ENCODE measurements at regions not wholly inside any gene's neighbourhood (a gene's known extent, or its start where the extent isn't known, plus 50 kb on each side); places are given as distances from the start of the nearest gene placed in this dataset.

DNA sequence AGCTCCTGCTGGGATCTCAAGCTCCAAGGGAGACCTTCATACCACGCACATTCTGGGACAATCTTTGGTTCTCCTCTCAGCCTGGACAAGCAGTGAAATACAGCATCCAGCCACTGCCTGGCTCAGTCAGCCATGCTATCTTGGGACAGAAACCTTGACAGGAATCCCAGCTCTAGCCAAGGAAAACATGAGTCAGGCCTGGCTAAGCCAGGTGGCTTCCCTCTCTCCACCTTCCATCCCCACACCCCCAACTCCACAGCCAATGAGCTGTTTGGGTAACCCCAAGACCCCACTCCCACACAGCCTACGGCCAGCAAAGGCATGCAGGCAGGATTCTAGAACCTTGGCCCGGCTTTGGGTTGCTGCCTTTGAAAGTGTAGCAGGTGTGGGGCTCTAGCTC lies 64.9 kb downstream of the MCFD2 start:
- TF ChIP-seq, protein P1, sequence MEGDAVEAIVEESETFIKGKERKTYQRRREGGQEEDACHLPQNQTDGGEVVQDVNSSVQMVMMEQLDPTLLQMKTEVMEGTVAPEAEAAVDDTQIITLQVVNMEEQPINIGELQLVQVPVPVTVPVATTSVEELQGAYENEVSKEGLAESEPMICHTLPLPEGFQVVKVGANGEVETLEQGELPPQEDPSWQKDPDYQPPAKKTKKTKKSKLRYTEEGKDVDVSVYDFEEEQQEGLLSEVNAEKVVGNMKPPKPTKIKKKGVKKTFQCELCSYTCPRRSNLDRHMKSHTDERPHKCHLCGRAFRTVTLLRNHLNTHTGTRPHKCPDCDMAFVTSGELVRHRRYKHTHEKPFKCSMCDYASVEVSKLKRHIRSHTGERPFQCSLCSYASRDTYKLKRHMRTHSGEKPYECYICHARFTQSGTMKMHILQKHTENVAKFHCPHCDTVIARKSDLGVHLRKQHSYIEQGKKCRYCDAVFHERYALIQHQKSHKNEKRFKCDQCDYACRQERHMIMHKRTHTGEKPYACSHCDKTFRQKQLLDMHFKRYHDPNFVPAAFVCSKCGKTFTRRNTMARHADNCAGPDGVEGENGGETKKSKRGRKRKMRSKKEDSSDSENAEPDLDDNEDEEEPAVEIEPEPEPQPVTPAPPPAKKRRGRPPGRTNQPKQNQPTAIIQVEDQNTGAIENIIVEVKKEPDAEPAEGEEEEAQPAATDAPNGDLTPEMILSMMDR (IDR thresholded peaks at IDR 0.05; ENCODE audit: control extremely low read depth, extremely low read depth, low read depth, missing control alignments) = no peak
- CTCF ChIA-PET = interaction anchor here (1.0 to 1.4 kb wide), 3 partner anchors 14 to 36 kb away, joined by 3 read pairs; no protein-coding TSS in a partner anchor
- POLR2A ChIA-PET = no interaction called here
- DNase-seq (ENCODE audit: extremely low spot score) = no peak

- POLR2A ChIA-PET = no interaction called here
- DNase-seq (ENCODE audit: extremely low spot score) = no peak
- CTCF ChIA-PET = interaction anchor here (1.0 to 1.4 kb wide), 2 partner anchors 15 to 35 kb away, joined by 3 read pairs; no protein-coding TSS in a partner anchor
- TF ChIP-seq, protein P1 (IDR thresholded peaks at IDR 0.05; ENCODE audit: control extremely low read depth, extremely low read depth, low read depth, missing control alignments) = no peak
These were observed 65.7 kb downstream of the MCFD2 start for GRCh38 chr2:46849721-46850556.

- ChIA-PET CTCF (no interaction called here), POLR2A (no interaction called here)
- no peak for DNase-seq (ENCODE audit: extremely low spot score)
- TF ChIP-seq, protein P1 (IDR thresholded peaks at IDR 0.05; ENCODE audit: control extremely low read depth, extremely low read depth, low read depth, missing control alignments) = no peak
These were observed 66.4 kb downstream of the MCFD2 start for GRCh38 chr2:46849046-46849715.

GRCh38 chr2:46848447-46848846 lies 67.2 kb downstream of the MCFD2 start:
- POLR2A ChIA-PET = no interaction called here
- CTCF ChIA-PET = interaction anchor here (1.0 kb wide), 1 partner anchor 475 kb away, joined by 3 read pairs; no protein-coding TSS in a partner anchor
- TF ChIP-seq, protein P1 (IDR thresholded peaks at IDR 0.05; ENCODE audit: control extremely low read depth, extremely low read depth, low read depth, missing control alignments) = no peak
- no peak for DNase-seq (ENCODE audit: extremely low spot score)

GRCh38 chr2:46847726-46848412 lies 67.7 kb downstream of the MCFD2 start:
- TF ChIP-seq, protein P1 (IDR thresholded peaks at IDR 0.05; ENCODE audit: control extremely low read depth, extremely low read depth, low read depth, missing control alignments) = no peak
- CTCF ChIA-PET = interaction anchor here (1.0 kb wide), 1 partner anchor 475 kb away, joined by 3 read pairs; no protein-coding TSS in a partner anchor
- DNase-seq (ENCODE audit: extremely low spot score) = no peak
- POLR2A ChIA-PET = no interaction called here

GRCh38 chr2:46847185-46847710 lies 68.4 kb downstream of the MCFD2 start:
- ChIA-PET CTCF (interaction anchor here (1.0 kb wide), 1 partner anchor 476 kb away, joined by 3 read pairs; no protein-coding TSS in a partner anchor), POLR2A (no interaction called here)
- no peak for DNase-seq (ENCODE audit: extremely low spot score)
- TF ChIP-seq, protein P1 (IDR thresholded peaks at IDR 0.05; ENCODE audit: control extremely low read depth, extremely low read depth, low read depth, missing control alignments) = no peak
